ENCODE measurements at regions not wholly inside any gene's neighbourhood (a gene's known extent, or its start where the extent isn't known, plus 50 kb on each side); places are given as distances from the start of the nearest gene placed in this dataset.

DNA sequence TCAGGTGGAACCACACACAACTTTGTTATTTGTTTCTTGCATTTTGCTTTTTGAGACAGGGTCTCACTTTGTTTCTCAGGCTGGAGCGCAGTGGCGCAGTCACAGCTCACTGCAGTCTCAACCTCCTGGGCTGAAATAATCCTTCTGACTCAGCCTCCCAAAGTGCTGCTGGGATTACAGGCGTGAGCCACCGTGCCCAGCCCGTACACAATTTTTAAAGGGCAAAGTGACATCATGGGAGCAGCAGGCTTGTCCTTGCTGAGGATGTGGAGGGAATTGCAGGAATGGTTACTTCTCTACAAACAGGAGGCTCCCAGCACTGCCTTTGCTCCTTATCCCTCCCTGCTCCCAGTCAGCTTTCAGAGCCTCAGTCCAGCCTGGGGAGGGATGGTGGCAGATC, 355.9 kb upstream of the KLHL29 start:
- H3K36me3 ChIP-seq (ENCODE audit: insufficient read depth in 1 of 2, low read depth in 1 of 2): no peaks in the 10 kb centered on the region
- no peak for DNase-seq
- intact Hi-C loops (cut with DNase I): no loop called here
- no peak overlapping the region for H3K4me3 ChIP-seq
- no peaks in the 10 kb centered on the region for H3K4me1 ChIP-seq
- no peaks in the 10 kb centered on the region for H3K9me3 ChIP-seq
- no peaks in the 10 kb centered on the region for H3K27me3 ChIP-seq (ENCODE audit: insufficient read depth in 3 of 3, low read length in 2 of 3)
- ATAC-seq: no peak
- WGBS, 3 donors: 61 to 72% (median 64%) methylated on average over 5 of the region's 5 CpGs
- H3K27ac ChIP-seq: no peak overlapping the region
- TF ChIP-seq, protein P1, sequence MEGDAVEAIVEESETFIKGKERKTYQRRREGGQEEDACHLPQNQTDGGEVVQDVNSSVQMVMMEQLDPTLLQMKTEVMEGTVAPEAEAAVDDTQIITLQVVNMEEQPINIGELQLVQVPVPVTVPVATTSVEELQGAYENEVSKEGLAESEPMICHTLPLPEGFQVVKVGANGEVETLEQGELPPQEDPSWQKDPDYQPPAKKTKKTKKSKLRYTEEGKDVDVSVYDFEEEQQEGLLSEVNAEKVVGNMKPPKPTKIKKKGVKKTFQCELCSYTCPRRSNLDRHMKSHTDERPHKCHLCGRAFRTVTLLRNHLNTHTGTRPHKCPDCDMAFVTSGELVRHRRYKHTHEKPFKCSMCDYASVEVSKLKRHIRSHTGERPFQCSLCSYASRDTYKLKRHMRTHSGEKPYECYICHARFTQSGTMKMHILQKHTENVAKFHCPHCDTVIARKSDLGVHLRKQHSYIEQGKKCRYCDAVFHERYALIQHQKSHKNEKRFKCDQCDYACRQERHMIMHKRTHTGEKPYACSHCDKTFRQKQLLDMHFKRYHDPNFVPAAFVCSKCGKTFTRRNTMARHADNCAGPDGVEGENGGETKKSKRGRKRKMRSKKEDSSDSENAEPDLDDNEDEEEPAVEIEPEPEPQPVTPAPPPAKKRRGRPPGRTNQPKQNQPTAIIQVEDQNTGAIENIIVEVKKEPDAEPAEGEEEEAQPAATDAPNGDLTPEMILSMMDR (IDR thresholded peaks at IDR 0.05): no peak

DNA sequence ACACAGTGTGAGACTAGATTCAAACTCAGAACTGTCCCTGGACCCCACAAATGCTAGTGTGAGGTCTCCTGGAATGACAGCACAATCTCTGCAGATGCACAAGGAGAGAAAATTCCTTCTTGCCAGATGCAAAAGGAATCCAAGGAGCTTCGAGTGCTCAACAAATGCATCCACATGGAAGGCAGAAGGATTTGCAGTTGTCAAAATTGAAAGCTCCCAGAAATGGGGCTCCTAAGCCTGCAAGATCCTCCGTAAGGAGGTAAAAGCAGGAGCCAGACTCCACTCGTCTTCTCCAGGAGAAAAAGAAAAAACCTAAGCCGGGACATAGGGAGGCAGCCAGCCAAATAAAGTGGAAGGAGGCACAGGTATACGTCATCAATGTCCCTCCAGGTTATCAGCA, 355.0 kb upstream of the KLHL29 start:
- TF ChIP-seq, protein P1 (IDR thresholded peaks at IDR 0.05): no peak
- no peaks in the 10 kb centered on the region for H3K9me3 ChIP-seq
- no peak overlapping the region for H3K4me3 ChIP-seq
- intact Hi-C loops (cut with DNase I): no loop called here
- ATAC-seq (no peak), DNase-seq (no peak)
- H3K4me1 ChIP-seq: no peaks in the 10 kb centered on the region
- H3K27me3 ChIP-seq (ENCODE audit: insufficient read depth in 3 of 3, low read length in 2 of 3): no peaks in the 10 kb centered on the region
- H3K27ac ChIP-seq: no peak overlapping the region
- 77 to 80% (median 79%) methylated on average over 5 of the region's 5 CpGs for WGBS, 3 donors
- H3K36me3 ChIP-seq (ENCODE audit: insufficient read depth in 1 of 2, low read depth in 1 of 2): no peaks in the 10 kb centered on the region

DNA sequence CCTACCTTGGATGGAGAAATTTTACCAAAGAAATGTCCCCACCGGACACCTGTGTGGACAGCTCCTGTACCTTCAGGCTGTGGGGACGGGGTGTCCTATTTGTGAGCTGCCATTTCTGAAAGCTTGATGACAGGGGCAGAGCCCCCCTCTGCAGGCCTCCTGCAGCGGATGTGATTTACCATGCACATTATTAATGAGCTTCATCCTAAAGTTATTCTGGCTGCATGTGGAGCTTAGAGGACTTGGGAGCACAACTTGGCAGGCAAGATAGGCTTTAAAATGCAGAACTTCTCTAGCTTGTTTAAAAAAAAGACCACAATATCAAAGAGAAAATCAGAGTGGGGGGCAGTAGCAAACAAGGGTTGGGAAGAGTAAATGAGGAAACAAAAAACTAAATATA, 350.0 kb upstream of the KLHL29 start:
- no peaks in the 10 kb centered on the region for H3K9me3 ChIP-seq
- DNase-seq (no peak), ATAC-seq (no peak)
- TF ChIP-seq, protein P1 (IDR thresholded peaks at IDR 0.05): no peak
- 83 to 93% (median 89%) methylated on average over 3 of the region's 3 CpGs for WGBS, 3 donors
- no peaks in the 10 kb centered on the region for H3K36me3 ChIP-seq (ENCODE audit: insufficient read depth in 1 of 2, low read depth in 1 of 2)
- no peaks in the 10 kb centered on the region for H3K27me3 ChIP-seq (ENCODE audit: insufficient read depth in 3 of 3, low read length in 2 of 3)
- no peak overlapping the region for H3K27ac ChIP-seq
- no peaks in the 10 kb centered on the region for H3K4me1 ChIP-seq
- no peak overlapping the region for H3K4me3 ChIP-seq
- intact Hi-C loops (cut with DNase I): no loop called here

DNA sequence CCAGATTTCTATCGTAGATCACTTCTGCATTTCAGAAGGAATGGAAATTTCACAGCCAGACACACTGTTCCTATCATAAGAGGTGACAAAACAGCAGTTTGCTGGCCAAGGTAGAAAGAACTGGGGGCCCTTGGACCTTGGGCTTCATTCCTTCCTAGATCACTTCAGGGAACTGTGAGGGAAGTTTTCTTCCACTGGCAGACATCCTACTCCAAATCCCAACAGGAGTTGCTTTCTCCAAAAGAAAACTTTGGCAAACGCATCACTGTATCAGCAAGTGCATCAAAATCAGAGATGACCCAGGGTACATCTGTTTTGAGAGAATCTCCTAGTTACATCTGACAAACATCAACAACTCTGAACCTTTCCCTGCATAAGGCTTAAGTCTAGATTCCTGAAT, 348.4 kb upstream of the KLHL29 start:
- Histone ChIP-seq H3K4me1 (no peaks in the 10 kb centered on the region), H3K36me3 (ENCODE audit: insufficient read depth in 1 of 2, low read depth in 1 of 2) (no peaks in the 10 kb centered on the region), H3K27ac (no peak overlapping the region), H3K27me3 (ENCODE audit: insufficient read depth in 3 of 3, low read length in 2 of 3) (no peaks in the 10 kb centered on the region), H3K9me3 (no peaks in the 10 kb centered on the region), H3K4me3 (no peak overlapping the region)
- no peak for ATAC-seq
- 39 to 59% (median 56%) methylated on average over 2 of the region's 2 CpGs for WGBS, 3 donors
- intact Hi-C loops (cut with DNase I): no loop called here
- DNase-seq: no peak
- TF ChIP-seq, protein P1 (IDR thresholded peaks at IDR 0.05): no peak

DNA sequence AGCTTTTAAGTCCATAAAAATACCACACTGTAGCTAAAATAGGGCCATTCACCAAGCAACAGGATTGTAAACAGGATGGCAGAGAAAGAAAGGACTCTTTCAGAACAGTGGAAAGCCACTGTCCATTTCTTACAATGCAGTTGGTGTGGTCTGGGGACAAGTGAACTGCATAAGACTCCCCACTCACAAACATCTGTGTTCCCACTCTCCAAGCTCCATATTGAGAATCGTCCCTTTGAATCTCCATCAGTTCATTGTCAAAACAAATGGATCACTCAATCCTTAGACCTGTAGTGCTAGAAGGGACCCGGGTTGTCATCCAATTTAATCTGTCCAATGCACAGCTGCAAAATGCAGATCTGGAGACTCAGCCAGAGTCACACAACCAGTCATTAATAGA, 347.4 kb upstream of the KLHL29 start:
- Histone ChIP-seq H3K27me3 (ENCODE audit: insufficient read depth in 3 of 3, low read length in 2 of 3) (no peaks in the 10 kb centered on the region), H3K4me3 (no peak overlapping the region), H3K9me3 (no peaks in the 10 kb centered on the region), H3K36me3 (ENCODE audit: insufficient read depth in 1 of 2, low read depth in 1 of 2) (no peaks in the 10 kb centered on the region), H3K27ac (no peak overlapping the region), H3K4me1 (no peaks in the 10 kb centered on the region)
- DNase-seq: no peak
- ATAC-seq: no peak
- TF ChIP-seq, protein P1 (IDR thresholded peaks at IDR 0.05): no peak
- intact Hi-C loops (cut with DNase I): no loop called here
- WGBS, 3 donors: 19 to 29% (median 19%) methylated on average over 2 of the region's 2 CpGs

Data from psoas muscle (tissue), 7 donors.